HG03342 (cell line): ENCODE measurements at regions not wholly inside any gene's neighbourhood (a gene's known extent, or its start where the extent isn't known, plus 50 kb on each side); places are given as distances from the start of the nearest gene placed in this dataset.

ENCODE experiments used
- ATAC-seq: cut with Tn5 transposase; IDR thresholded peaks from one replicate; pipeline ENCODE4 v1.9.1; 2021; ENCODE audit warnings: mild to moderate bottlenecking, moderate library complexity; ENCODE audit not compliant: unreplicated experiment

DNA sequence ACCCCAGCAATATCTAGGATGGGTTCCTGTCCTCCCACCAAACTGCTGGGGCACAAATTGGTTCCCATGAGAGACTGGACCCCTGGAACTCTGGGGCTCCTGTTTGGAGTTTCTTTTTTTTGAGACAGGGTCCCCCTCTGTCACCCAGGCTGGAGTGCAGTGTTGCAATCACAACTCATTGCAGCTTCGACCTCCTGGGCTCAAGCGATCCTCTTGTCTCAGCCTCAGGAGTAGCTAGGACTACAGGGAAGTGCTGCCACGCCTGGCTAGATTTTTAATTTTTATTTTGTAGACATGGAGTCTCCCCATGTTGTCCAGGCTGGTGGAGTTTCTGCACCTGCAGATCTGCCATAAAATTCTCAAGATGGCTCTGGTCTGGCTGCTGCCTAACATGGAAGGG lies 56.3 kb upstream of the BRD7 start:
- ATAC-seq = no peak

DNA sequence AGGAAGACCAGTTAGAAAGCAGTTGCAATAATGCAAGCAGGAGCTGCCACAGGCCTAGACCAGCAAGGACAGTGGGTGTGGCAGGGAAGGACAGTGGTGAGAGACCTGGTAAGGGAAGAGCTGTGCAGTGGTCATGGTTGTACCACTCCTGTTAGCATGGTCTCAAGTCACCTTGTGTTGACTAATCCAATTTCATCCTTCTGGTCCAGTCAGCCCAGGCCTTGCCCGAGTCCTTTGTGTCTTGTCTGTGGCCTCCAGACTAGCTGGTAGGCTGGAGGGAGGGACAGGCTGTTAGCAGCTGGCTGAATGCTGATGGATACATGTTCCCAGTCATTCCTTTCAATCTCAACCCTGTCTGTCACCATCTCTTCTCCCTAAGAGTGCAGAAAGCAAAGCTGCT lies 54.1 kb upstream of the BRD7 start:
- no peak for ATAC-seq

DNA sequence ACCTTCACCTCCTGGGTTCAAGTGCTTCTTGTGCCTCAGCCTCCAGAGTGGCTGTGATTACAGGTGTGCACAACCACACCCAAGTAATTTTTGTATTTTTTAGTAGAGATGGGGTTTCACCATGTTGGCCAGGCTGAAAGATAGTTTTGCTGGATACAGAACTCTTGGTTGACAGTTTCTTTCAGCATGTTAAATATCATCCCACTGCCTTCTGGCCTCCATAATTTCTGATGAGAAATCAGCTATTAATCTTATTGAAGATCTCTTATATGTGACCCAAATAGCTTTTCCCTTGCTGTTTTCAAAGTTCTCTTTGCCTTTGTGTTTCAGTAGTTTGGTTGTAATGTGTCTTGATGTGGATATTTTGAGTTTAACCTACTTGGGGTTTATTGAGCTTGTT lies 50.3 kb upstream of the BRD7 start:
- no peak for ATAC-seq
